ENCODE measurements at regions not wholly inside any gene's neighbourhood (a gene's known extent, or its start where the extent isn't known, plus 50 kb on each side); places are given as distances from the start of the nearest gene placed in this dataset.

GRCh38 chr12:62196146-62196545 lies 64.1 kb upstream of the USP15 start:
- no TSS peak for BruUV-seq (replicated peaks)

More at GRCh38 chr12:62196146-62196545, 64.1 kb upstream of the USP15 start:
- no peak overlapping the region for H3K9ac ChIP-seq (ENCODE audit: low read length)
- CTCF ChIA-PET, result interaction anchor here (1.3 kb wide), 1 partner anchor 14 kb away, joined by 4 read pairs; no protein-coding TSS in a partner anchor
- H3K79me2 ChIP-seq (ENCODE audit: insufficient read depth, low read length), result no peaks in the 10 kb centered on the region
- intact Hi-C loops (cut with micrococcal nuclease), result no loop called here
- POLR2A ChIA-PET, result no interaction called here
- TF ChIP-seq RAD21 (IDR thresholded peaks at IDR 0.05; ENCODE audit: low read depth), result no peak
- no peak for TF ChIP-seq ZFX (IDR thresholded peaks at IDR 0.05)
- no peak for TF ChIP-seq ATF3 (IDR thresholded peaks at IDR 0.05)
- no peak for TF ChIP-seq POLR2A (IDR thresholded peaks at IDR 0.05; ENCODE audit: borderline replicate concordance, extremely low read depth, insufficient read depth, insufficient read length)
- TF ChIP-seq ZBTB33 (IDR thresholded peaks at IDR 0.05; ENCODE audit: extremely low read depth, insufficient replicate concordance, low read length), result no peak
- no peak for TF ChIP-seq CEBPB (IDR thresholded peaks at IDR 0.05; ENCODE audit: low read depth)
- no peak for TF ChIP-seq JUND (IDR thresholded peaks at IDR 0.05)
- TF ChIP-seq EGR1 (IDR thresholded peaks at IDR 0.05; ENCODE audit: low read depth), result no peak
- no peak for TF ChIP-seq EZH2phosphoT487 (IDR thresholded peaks at IDR 0.05; ENCODE audit: borderline replicate concordance)
- no peak for TF ChIP-seq SIN3A (IDR thresholded peaks at IDR 0.05; ENCODE audit: low read depth)
- TF ChIP-seq CBX3 (IDR thresholded peaks at IDR 0.05; ENCODE audit: low read depth), result no peak
- no peak for TF ChIP-seq SP1 (IDR thresholded peaks at IDR 0.05; ENCODE audit: low read depth)
- no peak for TF ChIP-seq MAX (IDR thresholded peaks at IDR 0.05)
- TF ChIP-seq ZNF274 (IDR thresholded peaks at IDR 0.05; ENCODE audit: low read depth, low read length), result no peak
- no peak for TF ChIP-seq ELF1 (IDR thresholded peaks at IDR 0.05; ENCODE audit: borderline replicate concordance, low read depth)
- no peak for TF ChIP-seq TCF7L2 (IDR thresholded peaks at IDR 0.05; ENCODE audit: borderline replicate concordance, extremely low read depth, insufficient read depth, insufficient read length)
- no peak for TF ChIP-seq CTCF (IDR thresholded peaks at IDR 0.05 in 2 of 3, conservative IDR thresholded peaks at IDR 0.05 in 1 of 3; ENCODE audit: borderline replicate concordance in 1 of 3, insufficient read depth in 1 of 3, low read depth in 2 of 3, low read length in 2 of 3)
- TF ChIP-seq SRF (IDR thresholded peaks at IDR 0.05; ENCODE audit: low read depth), result no peak
- TF ChIP-seq FOSL1 (IDR thresholded peaks at IDR 0.05; ENCODE audit: low read depth), result no peak
- TF ChIP-seq POLR2AphosphoS5 (IDR thresholded peaks at IDR 0.05; ENCODE audit: low read depth, low read length), result no peak
- DNase-seq (ENCODE audit: low read depth, low spot score) (no peak), ATAC-seq (no peak)
- no peak overlapping the region for H3K4me2 ChIP-seq (ENCODE audit: low read length)
- no peak overlapping the region for H2AFZ ChIP-seq (ENCODE audit: low read depth, low read length, poor library complexity, severe bottlenecking)
- RAD21 ChIA-PET (ENCODE audit: low non-redundant PET in 1 of 2, low total read pairs in 2 of 2, uncharacterized antibody in 2 of 2, unreplicated experiment in 2 of 2), result no interaction called here
- no peak overlapping the region for H3K27ac ChIP-seq (ENCODE audit: low read depth, low read length)
- no peak overlapping the region for H3K4me3 ChIP-seq (replicated peaks in 1 of 2; ENCODE audit: low read depth in 1 of 2, low read length in 2 of 2)
- H3K27me3 ChIP-seq (ENCODE audit: insufficient read depth, low read length), result no peaks in the 10 kb centered on the region
- no peaks in the 10 kb centered on the region for H3K36me3 ChIP-seq (ENCODE audit: control insufficient read depth in 1 of 2, insufficient read depth in 2 of 2, low read length in 2 of 2)
- no peaks in the 10 kb centered on the region for H3K4me1 ChIP-seq (ENCODE audit: control insufficient read depth in 1 of 2, insufficient read depth in 2 of 2, low read length in 2 of 2)
- no peaks in the 10 kb centered on the region for H4K20me1 ChIP-seq (ENCODE audit: insufficient read depth)
- no peaks in the 10 kb centered on the region for H3K9me3 ChIP-seq (ENCODE audit: control insufficient read depth in 1 of 2, insufficient read depth in 1 of 2, low read depth in 1 of 2, low read length in 2 of 2)
- H3K9me2 ChIP-seq (ENCODE audit: insufficient read depth), result no peaks in the 10 kb centered on the region
